ENCODE measurements at regions not wholly inside any gene's neighbourhood (a gene's known extent, or its start where the extent isn't known, plus 50 kb on each side); places are given as distances from the start of the nearest gene placed in this dataset.

GRCh38 chr4:24642981-24643547, 58.7 kb upstream of the DHX15 start:
- TF ChIP-seq CTCF (IDR thresholded peaks at IDR 0.05) (no peak), POLR2A (IDR thresholded peaks at IDR 0.05) (no peak), EP300 (IDR thresholded peaks at IDR 0.05) (no peak), POLR2AphosphoS5 (IDR thresholded peaks at IDR 0.05) (no peak)
